SU-DHL-6 (cell line): ENCODE measurements at regions not wholly inside any gene's neighbourhood (a gene's known extent, or its start where the extent isn't known, plus 50 kb on each side); places are given as distances from the start of the nearest gene placed in this dataset.
A peak's percentile ranks its signal among the peaks of the same experiment; 100 is the strongest.

Source experiments
- H2AFZ ChIP-seq: fragments of 200-600 bp; sonication (generic); 2 replicates; pipeline ENCODE4 v1.6.1; 2014; ENCODE audit warnings: low read depth, mild to moderate bottlenecking, moderate library complexity, mixed read lengths, antibody characterized with exemption, low read length; ENCODE audit not compliant: severe bottlenecking
- H3F3A ChIP-seq: fragments of 200-600 bp; shearing (Covaris generic); 2 replicates; pipeline ENCODE4 v1.6.0; 2016; ENCODE audit warnings: antibody characterized with exemption, mild to moderate bottlenecking; ENCODE audit not compliant: insufficient read depth
- H3K27ac ChIP-seq: fragments of 200-600 bp; sonication (generic); 2 replicates; pipeline ENCODE4 v1.5.1; 2016; ENCODE audit warnings: low read depth, mild to moderate bottlenecking, low read length, moderate library complexity, mixed read lengths
- H3K27me3 ChIP-seq: fragments of 200-600 bp; sonication (generic), shearing (Covaris generic); 2 replicates; pipeline ENCODE4 v1.6.0; 2014; ENCODE audit warnings: mild to moderate bottlenecking, low read length
- H3K36me3 ChIP-seq: fragments of 200-600 bp; sonication (generic); 2 replicates; pipeline ENCODE4 v1.6.1; 2014; ENCODE audit warnings: mild to moderate bottlenecking, low read length, mixed read lengths
- H3K4me2 ChIP-seq: fragments of 300-600, 200-600 bp; shearing (Covaris generic), sonication (generic); 2 replicates; pipeline ENCODE4 v1.6.0; 2014; ENCODE audit warnings: low read length, low read depth, mild to moderate bottlenecking; ENCODE audit not compliant: poor library complexity, severe bottlenecking
- H3K4me3 ChIP-seq: fragments of 200-600 bp; sonication (generic); 2 replicates; pipeline ENCODE4 v1.5.1; 2014; ENCODE audit warnings: antibody characterized with exemption, low read length, mild to moderate bottlenecking, mixed read lengths; ENCODE audit not compliant: insufficient read depth, poor library complexity, severe bottlenecking
- H3K79me2 ChIP-seq: fragments of 200-600 bp; sonication (generic); 2 replicates; pipeline ENCODE4 v1.6.1; 2014; ENCODE audit warnings: mild to moderate bottlenecking, low read length, moderate library complexity; ENCODE audit not compliant: insufficient read depth
- H3K9ac ChIP-seq: fragments of 200-600 bp; sonication (generic); 2 replicates; pipeline ENCODE4 v1.7.0; 2014; ENCODE audit warnings: mild to moderate bottlenecking, low read length
- H3K9me2 ChIP-seq: fragments of 200-600 bp; sonication (generic); replicated peaks from 2 replicates; pipeline ENCODE4 v1.6.1; 2014; ENCODE audit warnings: low read length; ENCODE audit not compliant: insufficient read depth
- H3K9me3 ChIP-seq: fragments of 200-600 bp; sonication (generic); 2 replicates; pipeline ENCODE4 v1.6.1; 2014; ENCODE audit warnings: low read length, mixed read lengths; ENCODE audit not compliant: insufficient read depth
- H4K20me1 ChIP-seq: fragments of 200-600 bp; sonication (generic); 2 replicates; pipeline ENCODE4 v1.6.1; 2014; ENCODE audit warnings: low read depth, mild to moderate bottlenecking, antibody characterized with exemption, low read length, moderate library complexity, mixed read lengths
- EZH2phosphoT487 ChIP-seq: fragments of 200-600 bp; sonication (generic), shearing (Covaris generic); conservative IDR thresholded peaks from 2 replicates; pipeline ENCODE4 v1.6.1; 2018; ENCODE audit warnings: mild to moderate bottlenecking, antibody characterized with exemption, low read length, moderate library complexity, mixed read lengths
- TF ChIP-seq, protein P1 (sequence below): fragments of 200-600 bp; sonication (generic); IDR thresholded peaks from one replicate; pipeline ENCODE4 v1.5.1; 2017; ENCODE audit warnings: antibody characterized with exemption, mild to moderate bottlenecking, low read length, moderate library complexity; ENCODE audit not compliant: insufficient read depth, poor library complexity, severe bottlenecking

DNA sequence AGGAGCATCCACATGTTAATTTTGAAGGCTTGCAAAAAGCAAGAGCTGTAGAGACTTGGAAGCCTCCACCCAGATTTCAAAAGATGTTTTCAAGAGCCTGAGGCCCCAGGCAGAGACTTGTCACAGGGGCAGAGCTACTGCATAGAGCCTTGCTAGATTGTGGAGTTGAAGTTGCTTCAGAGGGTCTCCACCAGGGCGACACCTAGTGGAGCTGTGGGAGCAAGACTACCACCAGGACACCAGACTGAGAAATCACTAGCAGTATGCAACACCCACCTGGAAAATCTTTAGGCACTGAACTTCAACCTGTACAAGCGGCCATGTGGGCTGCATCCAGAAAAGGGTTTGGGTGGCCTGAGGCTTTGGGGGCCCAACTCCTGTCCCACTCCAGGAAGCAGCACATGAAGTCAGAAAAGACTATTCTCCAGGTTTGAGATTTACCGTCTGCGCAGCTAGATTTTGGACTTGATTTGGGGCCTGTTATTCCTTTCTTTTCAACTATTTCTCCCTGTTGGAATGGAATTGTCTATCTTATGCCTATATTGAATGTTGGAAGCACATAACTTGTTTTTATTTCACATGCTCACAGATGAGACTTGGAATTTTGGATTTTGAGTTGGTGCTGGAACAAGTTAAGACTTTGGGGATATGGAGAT lies 508.6 kb downstream of the FLRT2 start:
- H3K9me3 ChIP-seq = no peaks in the 10 kb centered on the region
- no peak overlapping the region for H3K27ac ChIP-seq
- H3K36me3 ChIP-seq = no peaks in the 10 kb centered on the region
- H3F3A ChIP-seq = no peaks in the 10 kb centered on the region
- H3K4me2 ChIP-seq = no peak overlapping the region
- H3K4me3 ChIP-seq = no peak overlapping the region
- no peaks in the 10 kb centered on the region for H3K9me2 ChIP-seq
- H2AFZ ChIP-seq = no peak overlapping the region
- no peak for TF ChIP-seq EZH2phosphoT487
- TF ChIP-seq, protein P1, sequence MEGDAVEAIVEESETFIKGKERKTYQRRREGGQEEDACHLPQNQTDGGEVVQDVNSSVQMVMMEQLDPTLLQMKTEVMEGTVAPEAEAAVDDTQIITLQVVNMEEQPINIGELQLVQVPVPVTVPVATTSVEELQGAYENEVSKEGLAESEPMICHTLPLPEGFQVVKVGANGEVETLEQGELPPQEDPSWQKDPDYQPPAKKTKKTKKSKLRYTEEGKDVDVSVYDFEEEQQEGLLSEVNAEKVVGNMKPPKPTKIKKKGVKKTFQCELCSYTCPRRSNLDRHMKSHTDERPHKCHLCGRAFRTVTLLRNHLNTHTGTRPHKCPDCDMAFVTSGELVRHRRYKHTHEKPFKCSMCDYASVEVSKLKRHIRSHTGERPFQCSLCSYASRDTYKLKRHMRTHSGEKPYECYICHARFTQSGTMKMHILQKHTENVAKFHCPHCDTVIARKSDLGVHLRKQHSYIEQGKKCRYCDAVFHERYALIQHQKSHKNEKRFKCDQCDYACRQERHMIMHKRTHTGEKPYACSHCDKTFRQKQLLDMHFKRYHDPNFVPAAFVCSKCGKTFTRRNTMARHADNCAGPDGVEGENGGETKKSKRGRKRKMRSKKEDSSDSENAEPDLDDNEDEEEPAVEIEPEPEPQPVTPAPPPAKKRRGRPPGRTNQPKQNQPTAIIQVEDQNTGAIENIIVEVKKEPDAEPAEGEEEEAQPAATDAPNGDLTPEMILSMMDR = peak; percentile 59
- H3K79me2 ChIP-seq = no peaks in the 10 kb centered on the region
- no peaks in the 10 kb centered on the region for H4K20me1 ChIP-seq
- H3K27me3 ChIP-seq = no peaks in the 10 kb centered on the region
- no peak overlapping the region for H3K9ac ChIP-seq

DNA sequence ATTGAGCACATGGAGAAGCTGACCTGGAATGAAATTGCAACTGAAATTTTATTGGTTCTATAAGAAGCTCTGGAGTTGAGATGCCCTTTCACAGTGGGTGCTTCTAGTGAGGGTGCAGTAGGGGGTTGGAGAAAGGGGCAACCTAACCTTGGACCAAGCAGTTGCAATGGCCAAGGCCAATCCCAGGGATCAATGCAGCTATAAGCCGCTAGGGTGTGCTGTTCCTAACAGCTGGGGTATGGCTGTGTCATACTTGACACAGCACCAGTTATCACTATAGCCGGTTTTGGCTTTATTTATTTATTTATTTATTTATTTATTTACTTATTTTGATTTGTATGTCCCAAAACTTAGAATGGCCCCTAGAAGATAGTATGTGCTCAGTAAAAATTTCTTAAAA lies 505.9 kb downstream of the FLRT2 start:
- Histone ChIP-seq H3K36me3 (no peaks in the 10 kb centered on the region), H3K4me2 (no peak overlapping the region), H3K4me3 (no peak overlapping the region), H2AFZ (no peak overlapping the region), H3K9me2 (no peaks in the 10 kb centered on the region), H4K20me1 (no peaks in the 10 kb centered on the region), H3K27me3 (no peaks in the 10 kb centered on the region), H3K79me2 (no peaks in the 10 kb centered on the region), H3K9ac (no peak overlapping the region), H3K27ac (no peak overlapping the region), H3F3A (no peaks in the 10 kb centered on the region), H3K9me3 (no peaks in the 10 kb centered on the region)
- TF ChIP-seq, protein P1 = peak; percentile 14
- no peak for TF ChIP-seq EZH2phosphoT487

DNA sequence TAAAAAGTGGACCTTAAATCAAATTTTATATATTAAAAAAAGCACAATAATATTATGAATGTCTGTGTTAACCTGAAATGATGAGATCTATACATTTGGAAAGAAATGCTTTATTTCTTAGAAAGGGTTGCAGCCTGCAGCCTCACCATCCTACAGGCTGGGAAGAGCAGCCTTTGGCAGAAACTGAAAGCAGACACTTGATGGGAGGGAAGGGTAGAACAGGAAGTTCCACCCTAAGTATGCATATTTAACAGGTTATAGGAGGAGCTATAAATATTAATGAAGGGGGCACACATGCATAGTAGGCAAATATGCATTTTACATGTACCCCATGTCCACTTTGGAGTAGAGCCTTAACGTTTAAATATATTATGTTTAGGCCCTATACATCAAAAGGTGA lies 498.0 kb downstream of the FLRT2 start:
- Histone ChIP-seq H4K20me1 (no peaks in the 10 kb centered on the region), H3K9ac (no peak overlapping the region), H3K36me3 (no peaks in the 10 kb centered on the region), H2AFZ (no peak overlapping the region), H3K4me3 (no peak overlapping the region), H3F3A (no peaks in the 10 kb centered on the region), H3K9me3 (0 out of 2 replicates have a peak, but pooled peaks cover 4% of the 10 kb centered on the region), H3K79me2 (no peaks in the 10 kb centered on the region), H3K4me2 (no peak overlapping the region), H3K9me2 (no peaks in the 10 kb centered on the region), H3K27ac (no peak overlapping the region), H3K27me3 (no peaks in the 10 kb centered on the region)
- no peak for TF ChIP-seq EZH2phosphoT487
- TF ChIP-seq, protein P1 = no peak
